SJCRH30 (cell line): ENCODE measurements at regions not wholly inside any gene's neighbourhood (a gene's known extent, or its start where the extent isn't known, plus 50 kb on each side); places are given as distances from the start of the nearest gene placed in this dataset.

Source experiments
- DNase-seq, 2 experiments: peaks; one replicate each; pipeline ENCODE4 v3.0.0-alpha.2; 2015 to 2020
- H3K27ac ChIP-seq: fragments of 250-450 bp; sonication (Bioruptor Pico); 2 replicates; pipeline ENCODE4 v1.5.1; 2020; ENCODE audit warnings: mild to moderate bottlenecking, moderate library complexity
- H3K27me3 ChIP-seq: fragments of 250-450 bp; sonication (Bioruptor Pico); 2 replicates; pipeline ENCODE4 v1.5.1; 2020; ENCODE audit warnings: mild to moderate bottlenecking, moderate library complexity
- H3K36me3 ChIP-seq: fragments of 250-450 bp; sonication (Bioruptor Pico); 2 replicates; pipeline ENCODE4 v1.5.1; 2020; ENCODE audit warnings: mild to moderate bottlenecking, moderate library complexity
- H3K4me1 ChIP-seq: fragments of 250-450 bp; sonication (Bioruptor Pico); 2 replicates; pipeline ENCODE4 v1.5.1; 2020; ENCODE audit warnings: mild to moderate bottlenecking, moderate library complexity
- H3K4me3 ChIP-seq: fragments of 250-450 bp; sonication (Bioruptor Pico); 2 replicates; pipeline ENCODE4 v1.5.1; 2020; ENCODE audit warnings: mild to moderate bottlenecking, moderate library complexity
- H3K9me3 ChIP-seq: fragments of 250-450 bp; sonication (Bioruptor Pico); replicated peaks from 2 replicates; pipeline ENCODE4 v1.5.1; 2020; ENCODE audit warnings: mild to moderate bottlenecking, moderate library complexity

DNA sequence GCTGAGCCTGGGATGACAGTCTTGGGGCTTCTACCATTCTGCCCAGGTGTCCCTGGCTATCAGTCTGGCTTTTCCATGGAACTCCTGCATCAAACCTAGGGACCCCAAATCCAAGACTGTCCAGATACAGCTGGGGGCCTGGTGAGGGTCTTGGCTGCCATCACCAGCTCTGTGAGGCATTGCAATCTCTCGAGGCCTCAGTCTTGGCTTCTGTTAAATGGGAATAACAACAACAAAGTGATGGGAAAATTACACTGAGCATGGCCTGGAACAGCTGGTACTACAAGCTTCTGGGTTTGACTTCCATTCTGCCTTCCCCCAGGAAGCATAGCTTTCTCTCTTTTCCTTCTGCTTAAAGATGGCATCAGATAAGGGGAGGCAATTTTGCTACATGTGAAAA is 50.0 kb upstream of the LCTL start:
- Histone ChIP-seq H3K36me3 (no peaks in the 10 kb centered on the region), H3K4me1 (peaks cover 8% of the 10 kb centered on the region; the same call in 1 of the 2 replicates), H3K27ac (no peak overlapping the region), H3K9me3 (no peaks in the 10 kb centered on the region), H3K4me3 (no peak overlapping the region), H3K27me3 (no peaks in the 10 kb centered on the region)
- no peak for DNase-seq

DNA sequence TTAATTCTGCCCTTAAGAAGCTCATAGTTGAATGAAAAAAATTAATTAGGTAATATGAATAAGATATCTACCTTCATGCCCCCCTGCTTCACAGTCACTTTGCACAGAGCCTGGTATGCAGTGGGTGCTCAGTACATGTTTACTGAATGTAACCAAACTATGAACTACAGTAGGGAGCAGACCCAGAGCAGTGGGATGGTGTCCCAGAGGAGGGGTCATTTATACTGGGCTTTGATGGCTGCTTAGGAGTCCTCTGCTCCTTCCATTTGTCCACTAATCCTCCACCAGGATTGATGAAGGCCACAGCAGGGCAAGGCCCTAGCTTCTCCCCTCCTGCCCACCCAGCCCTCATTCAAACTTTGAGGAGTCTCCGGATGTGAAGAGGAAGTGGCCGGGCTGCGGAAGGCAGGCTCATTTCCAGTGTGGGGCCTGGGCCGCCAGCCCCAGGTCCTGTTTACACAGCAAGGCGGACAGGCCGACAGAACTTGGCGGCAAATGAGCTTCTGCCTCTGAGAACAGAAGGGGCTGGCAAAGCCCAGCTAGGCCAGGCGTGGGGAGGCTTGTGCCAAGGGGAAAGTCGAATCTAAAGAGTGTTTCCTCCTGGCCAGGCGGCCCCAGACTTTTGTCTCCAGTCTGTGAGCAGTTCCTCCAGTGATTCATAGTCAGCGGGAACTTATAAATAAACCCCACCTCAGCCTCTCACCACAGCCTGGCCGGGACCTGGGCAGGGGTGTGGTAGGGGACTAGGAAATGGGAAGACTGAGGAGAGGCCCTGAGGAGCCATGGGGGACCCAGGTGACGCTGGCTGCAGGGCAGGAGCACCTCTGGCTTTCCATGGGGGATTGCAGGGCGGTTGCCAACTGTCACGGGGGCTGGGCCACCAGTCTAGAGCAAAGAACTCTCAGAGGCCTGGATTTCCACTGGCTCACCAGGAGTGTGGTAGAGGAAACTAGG is 51.6 kb upstream of the LCTL start:
- peak overlapping the region; percentile 6; the same call in 1 of the 2 replicates for H3K4me3 ChIP-seq
- H3K9me3 ChIP-seq = no peaks in the 10 kb centered on the region
- no peaks in the 10 kb centered on the region for H3K36me3 ChIP-seq
- H3K4me1 ChIP-seq = peaks cover 8% of the 10 kb centered on the region; the same call in 1 of the 2 replicates
- H3K27me3 ChIP-seq = no peaks in the 10 kb centered on the region
- peak overlapping the region; percentile 35; the same call in 1 of the 2 replicates for H3K27ac ChIP-seq
- peak; percentile 30 to 39 for DNase-seq

DNA sequence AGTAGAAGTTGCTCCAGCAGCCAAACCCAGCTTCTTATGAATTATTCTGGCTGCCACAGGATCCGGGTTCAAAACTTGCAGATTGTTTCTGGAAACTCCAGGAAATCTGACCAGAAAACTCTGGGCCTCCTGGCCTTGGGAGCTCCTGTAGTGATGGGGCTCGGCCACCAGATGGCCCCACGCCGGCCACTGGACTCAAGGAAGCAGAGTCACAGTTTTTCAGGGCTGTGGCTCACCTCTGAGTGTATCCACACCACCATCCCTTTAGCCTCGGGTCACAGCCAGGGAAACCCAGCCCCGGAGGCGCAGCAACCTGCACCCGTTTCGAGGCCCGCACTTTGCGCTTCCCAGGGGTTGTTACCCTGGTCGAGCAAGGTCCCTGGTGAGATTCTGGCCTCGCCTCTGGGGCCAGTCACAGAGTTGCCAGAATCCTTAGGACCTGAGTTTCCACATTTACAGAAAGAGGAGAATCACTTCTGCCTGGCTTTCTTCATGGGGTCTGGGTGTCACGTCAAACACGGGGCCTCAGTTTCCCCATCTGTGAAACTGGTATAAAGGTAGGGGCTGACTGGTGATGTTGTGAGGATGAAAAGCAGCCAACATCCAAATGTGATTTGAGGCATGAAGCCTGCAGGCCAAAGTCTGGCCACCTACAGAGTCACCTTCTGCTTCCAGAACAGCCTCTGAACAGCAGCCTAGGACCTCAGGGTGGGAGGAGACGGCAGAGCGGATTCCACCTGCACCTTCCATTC is 53.5 kb upstream of the LCTL start:
- H3K27ac ChIP-seq = no peak overlapping the region
- peak; percentile 75 to 82 for DNase-seq
- no peaks in the 10 kb centered on the region for H3K9me3 ChIP-seq
- no peaks in the 10 kb centered on the region for H3K36me3 ChIP-seq
- H3K4me3 ChIP-seq = no peak overlapping the region
- no peaks in the 10 kb centered on the region for H3K27me3 ChIP-seq
- H3K4me1 ChIP-seq = peaks cover 8% of the 10 kb centered on the region; the same call in 1 of the 2 replicates

DNA sequence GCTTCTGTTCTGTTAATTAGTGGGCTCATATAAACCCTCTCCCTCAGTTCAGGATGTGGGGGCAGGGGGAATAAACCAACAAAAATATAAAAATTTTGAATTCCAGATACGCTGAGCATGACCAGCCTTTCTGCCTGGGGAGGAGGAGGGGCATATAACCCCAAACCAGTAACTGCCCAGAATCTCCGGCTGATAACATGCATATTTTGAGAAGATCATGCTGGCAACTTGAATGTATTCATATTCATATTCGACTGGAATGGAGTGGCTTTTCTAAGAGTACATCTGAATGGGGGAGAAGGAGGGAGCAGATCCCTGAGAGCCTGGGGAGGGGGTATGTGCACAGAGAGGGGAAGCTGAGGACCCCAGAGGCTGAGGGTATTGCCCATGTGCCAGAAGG is 54.5 kb upstream of the LCTL start:
- H3K9me3 ChIP-seq = no peaks in the 10 kb centered on the region
- no peaks in the 10 kb centered on the region for H3K27me3 ChIP-seq
- no peak for DNase-seq
- no peaks in the 10 kb centered on the region for H3K36me3 ChIP-seq
- H3K27ac ChIP-seq = no peak overlapping the region
- peaks cover 8% of the 10 kb centered on the region; the same call in 1 of the 2 replicates for H3K4me1 ChIP-seq
- no peak overlapping the region for H3K4me3 ChIP-seq

DNA sequence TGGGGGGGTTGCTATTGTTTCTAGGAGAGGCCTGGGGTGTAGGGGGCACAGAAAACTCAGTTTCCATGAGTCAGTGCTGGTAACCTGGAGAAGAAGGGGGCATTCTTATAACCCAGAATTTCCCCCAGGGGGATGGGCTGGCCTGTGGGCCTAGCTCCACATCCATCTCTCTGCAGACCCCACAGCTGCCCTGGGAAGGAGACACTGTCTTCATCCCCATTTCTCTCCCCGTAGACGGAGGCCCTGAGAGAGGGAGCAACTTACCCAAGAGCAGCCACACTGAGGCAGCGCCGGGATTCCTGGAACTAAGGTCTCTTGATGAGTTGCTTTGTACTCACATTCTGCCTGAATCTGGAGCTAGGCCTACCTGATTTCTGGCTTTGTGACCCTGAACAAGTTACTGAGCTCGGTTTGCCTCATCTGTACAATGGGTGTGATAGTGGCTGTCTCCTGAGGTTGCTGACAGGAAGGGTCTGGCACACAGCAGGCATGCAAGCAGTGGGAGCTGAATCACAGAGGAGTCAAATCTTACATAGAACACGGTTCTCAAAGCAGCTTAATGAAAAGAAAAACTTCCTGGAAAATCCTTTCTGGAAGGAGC is 55.0 kb upstream of the LCTL start:
- no peak overlapping the region for H3K4me3 ChIP-seq
- no peaks in the 10 kb centered on the region for H3K36me3 ChIP-seq
- DNase-seq = no peak
- H3K9me3 ChIP-seq = no peaks in the 10 kb centered on the region
- H3K4me1 ChIP-seq = peaks cover 8% of the 10 kb centered on the region; the same call in 1 of the 2 replicates
- H3K27ac ChIP-seq = no peak overlapping the region
- no peaks in the 10 kb centered on the region for H3K27me3 ChIP-seq

DNA sequence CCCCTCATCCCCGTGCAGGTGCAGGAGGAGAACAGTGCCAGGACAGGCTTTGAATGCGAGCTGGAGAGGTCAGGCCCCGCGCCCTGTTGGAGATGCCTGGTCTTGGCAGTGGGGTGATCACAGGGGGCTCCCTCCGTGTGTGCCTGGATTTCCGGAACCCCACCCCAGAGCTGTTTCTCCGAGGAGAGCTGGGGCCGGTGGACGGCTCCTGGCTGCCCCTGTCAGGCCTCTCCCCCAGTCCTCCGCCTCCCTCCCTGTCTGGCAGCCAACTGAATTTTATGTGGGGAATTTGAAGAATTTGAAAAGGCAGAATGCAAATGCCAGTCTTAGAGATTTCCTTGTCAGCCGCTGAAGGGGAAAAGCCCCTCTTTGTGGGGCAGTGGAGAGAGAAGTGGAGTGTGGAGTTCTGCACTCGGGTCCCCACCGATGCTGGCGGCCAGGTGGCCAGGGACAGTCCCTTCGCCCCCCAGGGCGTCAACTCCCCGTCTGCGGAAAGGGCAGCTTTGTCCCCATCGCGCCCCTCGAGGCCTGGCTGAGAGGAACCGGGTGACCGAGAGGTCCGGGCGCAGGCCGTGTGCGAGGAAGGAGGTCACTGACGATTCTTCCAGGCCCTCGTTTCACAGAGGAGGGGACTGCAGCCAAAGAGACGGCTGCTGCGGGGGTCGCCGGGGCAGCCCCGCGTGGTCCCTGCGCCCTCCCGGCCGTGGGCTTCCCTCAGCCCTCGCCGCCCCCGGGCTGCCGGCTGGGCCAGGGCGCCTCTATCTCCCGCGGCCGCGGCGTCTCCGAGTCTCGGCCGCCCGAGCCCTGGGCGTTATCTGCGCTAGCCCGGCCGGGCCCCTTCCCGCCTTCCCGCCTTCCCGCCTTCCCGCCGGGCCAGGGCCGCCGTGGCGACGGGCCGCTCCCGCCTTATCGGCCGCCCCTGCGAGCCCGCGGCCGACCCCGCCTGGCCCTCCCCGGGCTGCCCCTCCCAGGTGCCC is 56.0 kb upstream of the LCTL start:
- no peak for DNase-seq
- H3K9me3 ChIP-seq = no peaks in the 10 kb centered on the region
- no peak overlapping the region for H3K4me3 ChIP-seq
- H3K27ac ChIP-seq = no peak overlapping the region
- H3K4me1 ChIP-seq = peaks cover 8% of the 10 kb centered on the region; the same call in 1 of the 2 replicates
- H3K27me3 ChIP-seq = no peaks in the 10 kb centered on the region
- H3K36me3 ChIP-seq = no peaks in the 10 kb centered on the region

DNA sequence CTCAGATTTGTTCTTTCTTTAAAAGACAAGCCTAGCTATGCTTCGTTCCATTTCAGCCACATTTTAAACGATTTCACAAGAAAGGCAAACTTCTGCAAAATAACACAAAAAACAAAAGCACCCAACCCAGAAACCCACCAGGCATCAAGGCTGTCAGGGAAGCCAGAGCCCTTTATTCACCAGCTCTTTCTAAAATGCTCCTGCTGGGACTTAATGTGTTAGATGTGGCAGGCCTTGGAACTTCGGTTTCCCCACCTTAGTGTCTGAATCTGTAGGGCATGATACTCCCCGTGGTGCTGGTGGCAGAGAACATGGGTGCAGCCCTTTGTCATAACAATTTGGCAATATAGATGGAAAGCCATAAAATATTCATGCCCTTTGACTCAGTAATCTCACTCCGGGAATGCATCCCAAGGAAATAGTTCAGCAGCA is 56.8 kb upstream of the LCTL start:
- Histone ChIP-seq H3K27ac (no peak overlapping the region), H3K27me3 (no peaks in the 10 kb centered on the region), H3K9me3 (no peaks in the 10 kb centered on the region), H3K36me3 (no peaks in the 10 kb centered on the region), H3K4me1 (peaks cover 4% of the 10 kb centered on the region; the same call in 1 of the 2 replicates), H3K4me3 (no peak overlapping the region)
- no peak for DNase-seq

DNA sequence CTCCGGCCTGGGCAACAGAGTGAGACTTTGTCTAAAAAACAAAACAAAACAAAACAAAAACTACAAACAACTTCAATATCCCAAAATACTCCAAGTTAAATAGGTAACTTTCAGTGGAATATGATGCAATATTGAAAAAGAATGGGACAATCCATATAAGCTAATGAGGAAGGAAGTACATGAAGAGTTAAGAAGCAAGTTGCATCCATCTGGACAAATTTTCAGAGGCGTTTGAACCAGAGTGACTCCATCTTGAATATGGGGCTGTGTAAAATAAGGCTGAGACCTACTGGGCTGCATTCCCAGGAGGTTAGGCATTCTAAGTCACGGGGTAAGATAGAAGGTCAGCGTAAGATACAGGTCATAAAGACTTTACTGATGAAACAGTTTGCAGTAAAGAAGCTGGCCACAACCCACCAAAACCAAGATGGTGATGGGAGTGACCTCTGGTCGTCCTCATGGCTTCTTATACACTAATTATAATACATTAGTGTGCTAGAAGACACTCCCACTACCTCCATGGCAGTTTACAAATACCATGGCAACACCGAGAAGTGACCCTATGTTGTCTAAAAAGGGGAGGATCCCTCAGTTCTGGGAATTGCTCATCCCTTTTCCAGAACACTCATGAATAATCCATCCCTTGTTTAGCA is 58.1 kb upstream of the LCTL start:
- no peaks in the 10 kb centered on the region for H3K36me3 ChIP-seq
- H3K27ac ChIP-seq = no peak overlapping the region
- H3K27me3 ChIP-seq = no peaks in the 10 kb centered on the region
- no peaks in the 10 kb centered on the region for H3K9me3 ChIP-seq
- H3K4me3 ChIP-seq = no peak overlapping the region
- no peak for DNase-seq
- no peaks in the 10 kb centered on the region for H3K4me1 ChIP-seq

DNA sequence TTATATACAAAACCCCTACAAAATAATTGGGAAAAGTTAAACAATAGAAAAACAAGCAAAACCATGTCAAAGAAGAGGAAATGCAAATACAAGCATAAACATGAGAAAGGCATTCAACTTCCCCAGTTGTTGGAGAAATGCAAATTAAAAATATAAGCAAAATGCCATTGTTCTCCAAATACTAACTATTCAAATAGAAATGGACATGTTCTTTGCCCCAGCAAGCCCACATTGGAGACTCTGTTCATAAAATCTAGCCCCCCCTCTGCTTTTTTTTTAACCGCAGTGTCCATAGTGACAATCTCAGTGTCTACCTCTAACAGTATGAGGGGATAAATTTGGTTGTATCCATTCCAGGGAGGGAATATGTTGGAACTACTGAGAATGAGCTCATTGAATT is 59.7 kb upstream of the LCTL start:
- Histone ChIP-seq H3K36me3 (no peaks in the 10 kb centered on the region), H3K9me3 (no peaks in the 10 kb centered on the region)
- DNase-seq = no peak

DNA sequence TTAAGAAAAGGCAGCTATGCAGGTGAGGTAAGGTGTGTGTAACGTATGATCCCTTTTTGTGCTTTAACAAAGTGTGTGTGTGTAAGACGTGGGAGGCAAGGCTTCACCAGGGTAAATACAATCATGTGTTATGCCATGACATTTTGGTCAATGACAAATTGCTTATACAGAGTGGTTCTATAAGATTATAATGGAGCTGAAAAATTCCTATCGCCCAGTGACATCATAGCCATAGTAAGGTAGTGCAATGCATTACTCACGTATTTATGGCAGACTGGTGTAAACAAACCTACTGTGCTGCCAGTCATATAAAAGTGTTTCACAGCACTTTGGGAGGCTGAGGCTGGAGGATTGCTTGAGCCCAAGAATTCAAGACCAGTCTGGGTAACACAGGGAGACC is 60.2 kb upstream of the LCTL start:
- no peak overlapping the region for H3K27ac ChIP-seq
- no peaks in the 10 kb centered on the region for H3K36me3 ChIP-seq
- no peaks in the 10 kb centered on the region for H3K27me3 ChIP-seq
- no peak for DNase-seq
- peaks cover 11% of the 10 kb centered on the region for H3K4me1 ChIP-seq
- H3K4me3 ChIP-seq = no peak overlapping the region
- H3K9me3 ChIP-seq = no peaks in the 10 kb centered on the region

More for the DNA sequence above, 59.7 kb upstream of the LCTL start:
- Histone ChIP-seq H3K27me3 (no peaks in the 10 kb centered on the region), H3K27ac (no peak overlapping the region), H3K4me1 (peaks cover 7% of the 10 kb centered on the region), H3K4me3 (no peak overlapping the region)

DNA sequence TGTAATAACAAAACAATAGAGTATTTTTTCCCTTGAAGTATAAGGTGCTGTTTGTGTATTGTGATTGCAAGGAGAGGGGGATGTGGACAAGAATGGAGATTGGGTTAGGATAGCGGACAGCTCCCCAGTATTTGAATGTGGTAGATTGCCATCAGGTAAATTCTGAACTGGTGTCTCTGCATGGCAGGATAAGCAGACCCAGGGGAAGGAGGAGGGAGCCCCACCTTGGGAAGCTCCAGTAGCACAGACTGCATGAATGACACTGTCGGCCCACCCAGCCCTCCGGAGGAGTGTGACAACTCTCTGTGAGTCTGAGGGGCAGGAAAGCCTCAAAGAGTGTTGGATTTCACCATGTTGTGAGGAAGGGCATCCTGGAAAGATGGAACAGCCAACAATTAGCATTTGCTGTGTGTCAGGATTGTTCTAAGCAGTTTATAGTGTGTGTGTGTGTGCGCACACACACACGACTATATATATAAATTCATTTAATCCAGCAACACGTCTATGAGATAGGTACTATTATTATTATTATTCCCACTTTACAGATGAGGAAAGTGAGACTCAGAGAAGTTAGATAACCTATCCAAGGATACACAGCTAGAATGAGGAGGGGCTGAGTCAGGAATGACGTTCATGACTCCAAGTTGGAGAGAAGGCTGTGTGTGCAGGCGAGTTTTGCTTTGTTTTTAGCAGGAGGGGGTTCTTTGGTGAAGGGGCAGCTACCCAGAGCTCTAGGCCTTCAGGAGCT is 63.4 kb upstream of the LCTL start:
- Histone ChIP-seq H3K36me3 (no peaks in the 10 kb centered on the region), H3K9me3 (no peaks in the 10 kb centered on the region), H3K27ac (no peak overlapping the region), H3K27me3 (no peaks in the 10 kb centered on the region), H3K4me1 (peaks cover 26% of the 10 kb centered on the region), H3K4me3 (no peak overlapping the region)
- DNase-seq = no peak

DNA sequence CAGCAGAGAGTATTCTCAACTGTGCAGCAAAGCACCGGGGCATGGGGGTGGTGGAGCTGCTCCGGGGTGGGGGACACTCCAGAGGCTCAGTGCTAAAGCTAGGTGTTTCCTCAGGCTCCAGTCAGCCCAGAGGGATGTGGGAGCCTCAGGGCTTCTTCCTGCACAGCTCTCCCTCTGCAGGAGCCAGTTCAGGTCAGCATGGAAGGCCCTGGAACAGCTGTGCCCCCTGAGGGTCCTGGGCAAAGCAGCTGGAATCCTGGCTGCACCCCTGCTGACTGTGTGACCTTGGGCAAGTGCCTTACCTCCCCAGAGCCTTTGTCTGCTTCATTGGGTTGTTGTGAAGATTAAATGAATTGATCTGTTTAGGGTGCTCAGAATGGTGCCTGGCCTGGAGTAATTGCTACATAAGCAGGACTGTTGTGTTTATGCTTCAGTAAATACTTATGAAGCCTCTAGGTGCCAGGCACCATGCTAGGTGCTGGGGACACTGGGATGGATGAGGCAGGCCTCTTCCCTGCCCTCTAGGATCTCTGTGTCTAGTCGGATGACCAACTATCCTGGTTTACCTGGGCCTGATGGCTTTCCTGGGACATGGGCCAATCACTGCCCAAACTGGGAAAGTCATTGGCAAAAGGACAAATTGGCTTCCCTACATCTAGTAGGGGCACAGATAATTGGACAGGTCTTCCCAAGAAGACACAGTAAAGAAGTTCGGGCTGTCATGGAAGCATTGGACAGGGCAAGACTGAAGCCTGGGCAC is 64.2 kb upstream of the LCTL start:
- Histone ChIP-seq H3K36me3 (no peaks in the 10 kb centered on the region), H3K27me3 (no peaks in the 10 kb centered on the region), H3K4me3 (no peak overlapping the region), H3K9me3 (no peaks in the 10 kb centered on the region), H3K27ac (no peak overlapping the region; the same call in 1 of the 2 replicates), H3K4me1 (peaks cover 26% of the 10 kb centered on the region)
- no peak for DNase-seq
